Stimulated activated CD4-positive, alpha-beta T cell treated with anti-CD3 and anti-CD28 coated beads, Interleukin-4, amount 100 ng/mL, for 24 hours (primary cell): ENCODE measurements at regions not wholly inside any gene's neighbourhood (a gene's known extent, or its start where the extent isn't known, plus 50 kb on each side); places are given as distances from the start of the nearest gene placed in this dataset.

Experiments used
- DNase-seq: peaks from one replicate; pipeline ENCODE4 v3.0.0-alpha.2; 2020

DNA sequence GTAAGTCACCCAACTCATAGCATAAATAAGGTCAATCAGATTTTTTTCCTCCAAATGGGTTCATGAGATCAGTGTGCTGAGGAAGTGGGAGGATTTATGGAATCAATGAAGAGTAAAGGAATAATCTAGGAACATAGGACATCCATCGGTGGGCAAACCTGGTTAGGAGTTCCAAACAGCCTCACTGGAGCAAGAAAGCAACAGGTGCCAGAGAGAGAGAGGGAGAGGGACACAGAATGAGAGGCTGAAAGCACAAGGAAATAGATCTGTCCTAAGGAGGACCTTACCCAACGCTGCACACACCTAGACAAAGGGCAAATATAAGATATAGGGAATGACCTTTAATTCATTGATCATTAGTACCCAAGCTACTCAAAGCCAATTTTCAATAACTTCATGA is 119.5 kb upstream of the ANKRD1 start:
- no peak for DNase-seq

DNA sequence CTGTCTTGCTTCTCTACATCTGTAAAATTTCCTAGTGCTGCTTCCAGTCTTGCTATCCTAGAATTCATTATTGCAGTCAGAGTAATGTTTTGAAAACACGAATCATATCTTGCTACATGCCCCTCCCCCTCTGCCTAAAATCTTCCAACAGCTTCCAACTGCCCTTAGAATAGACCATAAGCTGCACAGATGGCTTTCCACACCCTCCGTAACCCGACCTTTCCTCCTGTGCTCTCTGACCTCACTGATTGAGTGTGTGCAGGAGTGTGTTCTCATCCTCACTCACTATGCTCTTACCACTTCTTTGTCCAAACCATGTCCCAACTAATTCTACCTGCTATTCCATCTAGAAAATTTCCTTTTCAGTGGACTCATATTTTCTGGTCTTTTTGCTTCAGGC is 121.2 kb upstream of the ANKRD1 start:
- no peak for DNase-seq

DNA sequence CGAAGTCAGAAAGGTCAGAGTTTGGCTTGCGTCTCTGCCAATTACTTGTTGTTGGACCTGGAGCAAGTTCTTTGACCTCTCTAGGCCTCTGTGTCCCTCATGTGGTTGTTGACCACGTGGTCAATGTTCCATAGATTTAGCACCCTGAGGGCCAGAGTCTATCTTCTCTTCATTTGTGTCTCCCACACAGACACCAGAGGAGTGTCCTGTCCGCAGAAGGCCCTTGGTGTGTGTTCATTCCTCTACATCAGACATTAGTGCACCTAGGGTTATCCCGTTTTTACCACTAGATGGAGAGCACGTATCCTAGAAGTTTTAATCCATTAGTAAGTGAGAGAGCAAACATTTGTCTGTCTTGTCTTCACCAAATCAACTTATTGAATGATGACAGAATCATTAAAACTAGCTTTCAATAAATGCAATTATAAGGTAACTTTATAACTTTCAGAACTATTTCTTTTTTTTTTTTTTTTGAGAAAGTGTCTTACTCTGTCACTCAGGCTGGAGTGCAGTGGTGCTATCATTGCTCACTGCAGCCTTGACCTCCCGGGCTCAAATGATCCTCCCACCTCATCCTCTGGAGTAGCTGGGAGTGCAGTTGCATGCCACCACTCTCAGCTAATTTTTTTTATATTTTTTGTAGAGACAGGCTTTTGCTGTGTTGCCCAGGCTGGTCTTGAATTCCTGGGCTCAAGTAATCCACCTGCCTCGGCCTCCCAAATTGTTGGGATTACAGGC is 122.5 kb upstream of the ANKRD1 start:
- DNase-seq = no peak

DNA sequence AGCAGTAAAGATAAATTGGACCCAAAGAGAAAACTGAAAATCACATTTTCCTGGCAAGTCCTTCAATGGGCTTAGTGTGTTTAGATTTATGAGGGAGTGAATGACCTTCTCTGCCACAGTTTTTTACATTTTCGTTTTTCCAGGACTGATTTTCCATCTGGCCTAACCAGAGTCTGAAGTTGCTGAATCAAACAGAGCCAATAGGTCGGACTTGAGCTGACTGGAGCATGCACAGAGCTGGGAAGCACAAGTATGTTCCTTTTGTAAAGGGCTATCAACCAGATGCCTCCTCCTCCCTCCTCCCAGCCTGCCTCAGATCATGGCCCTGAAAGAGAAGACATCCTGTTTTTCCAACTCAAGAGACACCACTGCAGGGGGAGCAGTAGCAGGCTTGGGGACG is 126.0 kb upstream of the ANKRD1 start:
- DNase-seq = no peak

DNA sequence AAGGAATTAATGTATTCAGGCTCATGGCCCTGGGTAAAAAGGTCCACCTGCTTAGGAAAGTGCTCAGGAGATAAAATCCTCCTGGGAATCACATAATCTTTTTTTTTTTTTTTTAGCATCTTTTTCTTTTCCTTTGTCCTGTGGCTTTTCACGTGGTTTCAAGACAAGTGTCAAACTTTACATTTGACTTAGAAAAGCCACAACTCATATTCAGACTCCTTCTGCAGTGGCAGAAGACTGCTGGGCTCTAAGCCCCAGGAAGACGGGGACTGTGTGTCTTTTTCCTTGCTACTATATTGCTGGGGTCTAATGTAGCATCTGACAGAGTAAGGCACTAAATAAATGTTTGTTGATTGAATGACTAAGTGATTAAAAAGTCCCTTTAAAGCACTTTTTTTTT is 127.5 kb upstream of the ANKRD1 start:
- DNase-seq = no peak

DNA sequence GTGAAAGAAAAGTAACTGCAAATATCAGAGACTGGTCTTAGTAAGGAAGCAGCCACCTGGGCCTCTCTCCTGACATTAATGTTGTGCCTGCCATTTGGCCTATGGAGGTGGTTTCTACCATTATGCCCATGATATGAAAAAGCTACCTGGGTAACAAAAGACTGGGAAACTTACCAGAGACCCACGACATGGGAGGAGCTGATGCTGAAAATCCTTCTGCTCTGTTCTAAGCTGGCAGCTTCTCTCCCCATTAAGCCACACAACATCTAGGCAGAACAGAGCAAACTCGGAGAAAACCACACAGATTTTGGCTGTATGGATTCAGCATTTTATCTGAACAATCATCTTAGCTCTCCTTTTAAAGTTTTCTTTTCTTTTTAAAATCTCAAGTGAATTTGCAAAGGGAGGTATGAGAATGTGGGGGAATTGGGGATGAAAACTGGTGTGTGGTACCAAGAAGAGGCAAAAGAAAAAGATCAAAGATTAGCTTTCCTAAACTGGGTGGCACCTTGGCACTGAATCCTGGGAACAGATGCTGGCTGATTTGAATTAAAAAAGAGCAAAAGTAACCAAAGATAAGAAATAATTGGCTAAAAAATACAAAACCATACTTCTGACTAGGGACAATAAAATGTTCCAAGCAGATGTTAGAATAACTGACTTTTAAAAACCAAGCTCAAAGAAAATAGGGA is 128.6 kb upstream of the ANKRD1 start:
- no peak for DNase-seq

DNA sequence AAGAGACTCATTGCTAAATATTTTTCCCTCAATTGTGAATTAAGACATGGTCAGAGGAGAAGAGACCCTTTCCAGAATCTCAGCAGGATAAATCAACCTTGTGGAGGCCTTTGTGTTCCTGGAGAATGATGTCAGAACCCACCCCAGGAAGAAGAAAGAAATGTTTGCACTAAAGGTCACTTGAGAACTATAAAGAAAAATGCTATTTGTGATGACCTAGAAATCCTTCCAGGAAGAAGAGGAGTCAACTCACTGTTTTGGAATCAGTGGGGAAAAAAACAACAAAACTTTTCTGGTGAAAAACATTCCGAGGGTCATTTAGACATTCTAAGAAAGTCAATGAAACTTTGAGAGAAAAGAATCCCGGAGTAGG is 129.1 kb upstream of the ANKRD1 start:
- DNase-seq = no peak

DNA sequence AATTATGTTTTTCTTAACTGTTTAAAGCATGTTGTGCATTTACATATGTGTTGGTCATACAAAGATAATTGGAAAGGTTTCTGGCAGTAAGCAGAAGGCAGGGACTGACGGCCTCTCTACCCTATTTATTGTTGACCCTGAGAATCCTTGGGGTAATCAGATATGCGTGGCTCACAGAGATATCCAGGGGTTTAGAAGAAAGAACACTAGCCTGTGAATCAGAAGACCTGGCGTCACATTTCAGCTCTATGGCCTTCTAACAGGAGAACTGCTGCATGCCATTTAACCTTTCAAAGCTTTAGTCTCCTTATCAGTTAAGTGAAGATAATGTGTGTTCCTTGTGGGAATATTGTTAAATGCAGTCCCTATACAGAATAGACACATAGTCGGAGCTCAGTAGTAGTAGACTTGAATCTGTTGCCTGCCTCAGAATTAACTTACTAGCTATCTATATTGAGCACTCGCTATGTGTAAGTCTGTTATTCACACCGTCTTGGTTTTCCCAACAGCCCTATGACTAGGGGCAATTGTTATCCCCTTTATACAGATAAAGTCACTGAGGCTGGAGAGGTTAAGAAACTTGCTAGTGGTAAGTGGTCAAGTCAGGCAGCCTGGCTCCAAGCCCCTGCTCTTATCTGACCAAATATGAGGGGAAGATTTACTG is 129.6 kb upstream of the ANKRD1 start:
- DNase-seq = no peak

DNA sequence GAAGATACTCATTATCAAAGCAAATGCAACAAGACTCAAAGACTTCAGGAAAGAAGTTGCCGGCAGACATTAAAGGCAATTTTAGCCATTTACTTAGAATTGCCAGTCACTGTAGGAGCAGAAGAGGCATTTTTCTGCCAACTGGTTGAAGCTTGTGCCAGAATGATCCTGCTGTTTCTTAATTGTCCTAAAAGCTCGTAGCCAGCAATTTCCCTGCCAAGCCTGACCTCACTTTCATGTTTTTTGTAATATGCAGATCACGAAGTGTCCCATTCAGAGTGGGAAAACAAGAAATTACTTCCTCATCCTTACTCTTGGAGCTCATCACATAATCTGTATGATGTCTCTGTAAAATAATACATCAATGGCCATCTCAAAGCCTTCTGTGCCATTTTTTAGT is 130.9 kb upstream of the ANKRD1 start:
- no peak for DNase-seq

DNA sequence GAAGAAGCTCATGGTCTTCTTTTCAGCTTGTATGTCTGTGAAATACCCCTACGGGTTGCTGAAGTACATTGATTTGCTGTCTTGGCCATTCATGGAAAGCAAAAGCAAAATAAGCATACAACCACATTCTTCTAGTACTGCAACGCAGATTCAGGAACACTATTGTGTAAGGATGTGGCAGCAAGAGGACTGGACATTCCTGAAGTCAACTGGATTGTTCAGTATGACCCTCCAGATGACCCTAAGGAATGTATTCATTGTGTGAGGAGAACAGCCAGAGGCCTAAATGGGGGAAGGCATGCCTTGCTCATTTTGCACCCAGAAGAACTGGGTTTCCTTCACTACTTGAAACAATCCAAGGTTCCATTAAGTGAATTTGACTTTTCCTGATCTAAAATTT is 133.4 kb upstream of the ANKRD1 start:
- no peak for DNase-seq

DNA sequence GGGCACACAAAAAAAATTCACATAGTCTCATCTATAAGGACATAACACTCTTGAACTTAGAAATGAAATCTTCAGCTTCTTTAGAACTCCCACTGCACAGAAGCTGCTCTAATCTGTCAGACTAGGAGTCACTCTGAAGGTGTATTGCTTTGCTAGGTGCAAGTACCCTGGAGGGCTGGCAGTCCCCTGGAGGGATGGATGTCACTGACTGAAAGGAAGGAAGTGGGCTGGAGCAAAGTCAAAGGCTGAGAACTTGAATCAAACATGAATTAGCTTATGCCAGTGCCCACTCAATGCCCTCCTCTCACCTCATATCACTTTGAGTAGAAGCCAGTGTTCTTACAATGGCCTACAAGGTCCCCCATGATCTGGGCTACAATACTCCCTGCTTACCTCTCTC is 140.3 kb upstream of the ANKRD1 start:
- DNase-seq = no peak

DNA sequence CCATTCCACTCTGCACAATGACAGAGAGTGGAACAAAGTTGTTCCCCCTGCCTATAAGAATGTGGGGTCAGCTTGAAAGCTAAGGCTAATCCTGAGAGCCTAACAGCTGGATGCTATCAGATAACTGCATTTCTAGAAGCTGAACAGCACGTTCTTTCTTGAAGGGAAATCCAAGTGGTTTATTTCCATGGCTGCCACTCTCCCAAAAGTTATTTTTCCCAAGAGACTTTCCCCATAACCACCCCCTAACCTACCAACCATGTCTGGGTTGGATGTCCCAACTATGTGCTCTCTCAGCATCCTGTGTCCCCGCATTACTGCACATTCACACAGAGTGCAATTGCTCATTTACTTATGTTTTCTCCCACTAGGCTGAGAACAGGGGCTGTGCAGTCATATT is 140.7 kb upstream of the ANKRD1 start:
- no peak for DNase-seq

DNA sequence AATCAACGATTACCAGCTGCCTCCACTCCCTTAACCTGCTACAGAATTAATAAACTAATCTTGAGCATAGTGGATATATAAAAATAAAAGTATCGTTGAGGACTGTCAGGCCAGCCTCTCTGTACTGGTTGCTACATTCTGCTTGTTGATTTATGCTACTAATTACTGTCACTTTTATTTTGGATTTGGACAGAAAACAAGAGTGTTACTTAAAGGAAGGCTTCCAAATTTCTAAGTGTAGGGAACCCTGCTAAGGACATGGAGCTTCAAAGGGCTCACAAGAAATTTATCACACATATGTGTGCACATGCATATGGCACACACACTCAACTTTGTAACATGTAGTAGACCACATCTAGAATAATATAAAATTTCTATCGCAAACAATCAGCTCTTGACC is 141.2 kb upstream of the ANKRD1 start:
- DNase-seq = no peak

DNA sequence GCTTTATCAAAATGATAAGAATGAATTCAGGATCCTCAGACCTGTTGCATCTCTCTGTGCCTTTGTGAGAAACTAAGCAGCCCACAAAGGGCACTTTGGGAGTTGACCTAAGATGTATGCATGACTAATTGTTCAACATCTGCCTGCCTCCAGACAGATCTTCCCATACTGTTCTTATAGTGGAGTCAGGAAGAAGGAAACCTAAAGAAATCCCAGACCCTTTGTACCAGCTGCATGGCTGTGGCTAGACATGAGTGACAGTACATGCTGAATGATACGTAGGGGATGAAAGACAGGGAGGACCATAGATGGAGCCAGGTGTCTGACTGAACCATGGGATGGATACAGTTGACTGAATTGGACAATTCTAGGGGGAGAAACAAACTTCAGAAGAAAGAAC is 148.7 kb upstream of the PCGF5 start:
- DNase-seq = no peak

DNA sequence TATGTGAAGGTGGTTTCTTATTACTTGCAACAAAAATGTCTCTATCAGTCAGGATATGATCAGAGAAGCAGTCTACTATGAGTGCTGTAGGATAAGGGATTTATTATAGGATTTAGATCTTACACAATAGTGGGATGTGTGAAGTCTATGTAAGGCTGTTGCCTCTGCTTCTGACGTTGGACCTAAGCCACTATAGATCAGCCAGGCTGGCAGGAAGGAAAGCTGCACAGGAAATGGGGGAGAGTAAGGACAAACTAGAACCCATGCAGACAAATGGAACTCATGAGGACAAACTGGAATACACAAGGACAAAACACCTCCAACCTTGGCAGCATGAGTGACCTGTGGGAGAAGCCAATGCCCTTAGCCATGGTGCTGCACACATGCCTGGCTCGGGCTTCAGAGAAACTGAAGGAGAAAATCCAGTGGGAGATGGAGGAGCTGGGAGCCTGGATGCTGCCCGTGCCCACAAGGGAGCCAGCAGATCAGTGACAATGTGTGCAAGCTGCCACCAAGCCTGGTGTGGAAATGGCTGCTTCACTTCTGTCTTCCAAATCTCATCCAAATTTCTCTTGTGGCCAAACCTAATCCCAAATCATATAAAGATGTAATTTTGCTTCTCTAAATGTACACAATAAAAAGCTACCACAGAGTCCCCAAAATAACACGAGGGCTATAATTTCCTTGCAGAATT is 147.0 kb upstream of the PCGF5 start:
- DNase-seq = no peak

DNA sequence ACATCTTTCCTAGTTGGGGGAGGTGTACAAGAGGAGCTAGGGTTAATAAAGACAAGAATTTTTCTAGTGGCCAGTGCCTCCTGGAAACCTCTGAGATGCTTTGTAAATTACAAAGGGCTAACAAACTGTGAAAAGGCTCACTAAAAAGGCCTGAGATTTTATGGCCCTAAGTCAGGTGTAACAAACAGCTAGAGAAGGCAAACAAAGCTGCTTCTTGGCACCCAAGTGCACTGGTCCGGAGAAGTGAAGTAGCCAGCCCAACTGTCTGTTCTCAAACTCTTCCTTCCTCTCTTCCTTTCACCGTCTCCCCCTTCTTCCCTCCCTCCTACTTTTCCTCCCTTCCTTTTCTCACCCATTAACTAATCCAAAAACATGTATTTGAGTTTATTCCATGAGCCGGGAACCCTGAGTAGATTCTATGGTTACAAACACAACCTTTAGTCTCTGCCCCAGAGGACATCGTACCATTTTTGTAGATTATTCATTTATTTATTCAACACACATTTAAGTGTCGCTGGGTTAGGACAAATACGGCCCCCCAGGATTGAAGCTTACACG is 143.4 kb upstream of the PCGF5 start:
- no peak for DNase-seq

DNA sequence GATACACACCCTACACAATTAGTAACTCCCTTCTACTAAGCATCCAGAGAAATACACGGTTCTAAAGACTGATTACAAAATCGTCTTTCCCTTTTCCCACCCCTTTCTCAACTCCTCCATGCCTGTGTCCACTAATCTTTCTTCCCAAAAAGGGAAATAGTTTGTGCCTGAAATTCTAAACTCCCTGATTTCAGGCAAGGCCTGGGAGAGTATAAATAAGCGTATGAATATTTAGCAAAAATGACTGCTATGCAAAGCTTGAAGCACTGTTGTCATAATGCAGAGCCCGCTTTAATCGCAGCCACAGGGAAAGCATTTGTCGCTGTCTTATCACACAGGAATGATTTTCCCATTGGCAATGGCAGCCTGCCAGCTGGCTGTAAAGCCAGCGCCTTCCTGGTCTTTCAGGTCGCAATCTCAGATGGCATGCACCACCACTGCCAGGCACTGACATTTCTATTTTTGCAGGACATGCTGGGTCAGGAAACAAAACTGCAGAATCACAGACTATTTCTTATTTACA is 142.9 kb upstream of the PCGF5 start:
- DNase-seq = no peak

DNA sequence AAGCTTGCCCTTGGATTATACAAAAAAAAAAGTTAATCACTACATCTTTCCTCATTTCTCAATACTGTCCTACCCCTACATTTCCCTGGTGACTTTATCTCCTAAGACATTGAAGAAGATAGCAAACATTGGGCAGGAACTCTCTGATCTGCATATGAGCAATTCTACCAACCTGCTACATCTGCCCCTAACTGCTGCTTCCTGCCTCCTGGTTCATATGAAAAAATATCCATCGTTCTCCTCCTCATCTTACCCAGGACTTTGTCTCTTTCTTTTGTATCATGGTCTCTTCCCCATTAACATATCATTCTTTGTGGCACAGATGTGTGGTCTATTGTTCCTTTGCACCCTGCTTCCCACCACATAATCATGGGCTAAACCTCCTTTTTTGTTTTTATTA is 139.7 kb upstream of the PCGF5 start:
- DNase-seq = no peak

DNA sequence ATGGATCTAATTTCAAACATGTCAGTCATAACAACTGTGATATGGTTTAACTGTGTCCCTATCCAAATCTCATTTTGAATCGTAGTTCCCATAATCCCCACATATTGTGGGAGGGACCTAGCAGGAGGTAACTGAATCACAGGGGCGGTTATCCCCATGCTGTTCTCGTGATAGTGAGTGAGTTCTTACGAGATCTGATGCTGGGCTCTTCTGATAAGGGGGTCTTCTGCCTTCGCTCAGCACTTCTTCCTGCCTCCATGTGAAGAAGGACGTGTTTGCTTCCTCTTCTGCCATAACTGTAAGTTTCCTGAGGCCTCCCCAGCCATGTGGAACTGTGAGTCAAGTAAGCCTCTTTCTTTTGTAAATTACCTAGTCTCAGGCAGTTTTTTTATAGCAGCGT is 138.0 kb upstream of the PCGF5 start:
- DNase-seq = no peak

DNA sequence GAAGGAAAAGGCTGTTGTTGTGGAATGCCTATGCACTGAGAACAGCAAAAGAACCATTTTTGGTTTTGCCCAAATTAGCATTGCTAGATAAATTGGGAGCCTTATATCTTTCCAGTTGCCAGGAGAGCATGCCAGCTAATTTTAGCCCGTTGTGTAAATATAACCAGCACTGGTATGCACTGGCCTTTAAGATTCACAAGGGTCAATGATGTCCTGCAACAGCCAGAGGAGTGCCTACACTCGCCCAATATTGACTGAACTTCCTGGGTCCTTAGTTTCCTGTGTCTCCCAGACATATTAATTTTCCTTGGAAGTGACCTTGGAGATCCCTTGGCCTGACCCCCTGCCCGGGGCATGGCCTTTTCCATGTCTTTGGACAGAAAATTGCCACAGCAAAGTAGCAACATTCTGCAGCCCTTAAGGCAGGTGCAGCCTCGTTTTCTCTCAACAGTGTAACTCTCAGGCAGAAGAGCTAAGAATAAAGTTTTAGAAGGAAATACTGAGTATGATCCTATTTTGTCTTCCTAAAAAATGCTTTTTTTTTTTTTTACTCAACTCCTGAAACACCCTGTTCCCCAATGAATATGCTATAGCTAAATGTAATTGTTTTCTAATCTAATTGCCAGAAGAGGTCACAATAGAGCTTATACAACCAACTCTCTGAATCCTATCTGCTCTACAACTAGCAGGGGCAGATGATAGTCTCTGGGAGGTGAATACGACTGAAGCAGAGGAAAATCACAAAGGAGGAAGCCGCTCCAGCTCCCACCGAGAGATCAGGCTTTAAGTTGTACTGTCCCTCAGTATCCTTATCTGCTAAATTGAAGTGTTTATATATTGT is 131.9 kb upstream of the PCGF5 start:
- no peak for DNase-seq

DNA sequence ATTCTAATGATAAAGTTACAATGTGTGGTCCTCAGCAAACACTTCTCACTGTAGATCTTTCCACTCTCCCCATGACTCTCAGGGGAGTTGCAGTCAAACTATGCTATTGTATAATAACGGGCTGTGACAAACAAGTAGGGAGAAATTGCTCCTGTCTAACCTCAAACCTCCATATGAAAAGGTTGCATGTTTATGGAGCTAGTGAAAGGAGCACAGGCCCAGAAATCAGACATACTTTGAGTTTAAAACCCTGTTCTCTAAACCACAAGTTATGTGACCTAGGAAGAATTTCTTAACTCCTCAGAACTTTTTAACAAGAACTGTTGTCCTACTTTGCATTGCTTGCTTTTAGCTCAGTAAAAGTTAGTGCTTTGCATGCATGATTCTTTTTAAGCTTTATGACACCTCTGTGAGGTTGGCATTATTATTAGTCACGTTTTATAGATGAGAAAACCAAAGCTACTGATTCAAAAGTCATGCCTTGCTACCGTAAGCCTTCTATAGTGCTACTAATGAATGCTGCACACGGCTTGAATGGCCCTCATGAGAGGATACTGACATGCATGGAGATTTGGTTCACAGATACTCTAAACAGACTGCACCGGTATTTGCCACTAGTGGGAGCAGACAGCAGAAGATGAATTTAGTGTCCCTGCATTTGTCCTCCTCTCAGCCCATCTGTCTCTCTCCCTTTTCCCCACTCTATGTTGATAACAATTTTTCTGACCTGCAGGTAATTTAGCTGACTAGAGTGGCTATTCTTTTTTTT is 129.5 kb upstream of the PCGF5 start:
- no peak for DNase-seq

DNA sequence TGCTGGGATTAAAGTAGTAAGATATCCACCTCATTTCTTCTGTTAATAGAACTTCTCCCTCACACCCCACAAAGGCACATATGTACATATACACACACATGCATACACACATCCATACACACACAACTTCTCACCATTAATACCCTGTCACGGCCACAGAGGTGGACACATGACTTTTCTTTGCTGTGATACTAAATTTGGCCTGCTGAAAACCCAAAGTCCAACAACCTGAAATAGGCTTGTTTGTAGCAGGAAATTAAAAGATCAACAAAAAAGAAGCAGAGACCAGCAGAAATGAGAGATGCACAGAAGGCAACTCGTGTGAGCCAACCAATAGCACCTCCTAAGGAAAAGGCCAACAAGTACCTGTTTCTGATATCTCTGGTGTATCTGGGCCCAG is 128.7 kb upstream of the PCGF5 start:
- DNase-seq = no peak
